Stomach (tissue), 4 donors: ENCODE measurements at regions not wholly inside any gene's neighbourhood (a gene's known extent, or its start where the extent isn't known, plus 50 kb on each side); places are given as distances from the start of the nearest gene placed in this dataset.

Source experiments
- CTCF ChIP-seq, 7 experiments: fragments of 450-650 bp in 4 of 7; fragments of 200-600 bp in 3 of 7; sonication (generic) in 3 of 7; IDR thresholded peaks; one replicate each; pipeline ENCODE4 v1.5.1; 2016 to 2019; ENCODE audit warnings: antibody characterized with exemption in 7 of 7, control low read depth in 2 of 7, mild to moderate bottlenecking in 1 of 7
- POLR2A ChIP-seq, 4 donors: fragments of 450-650 bp; IDR thresholded peaks; one replicate each; pipeline ENCODE4 v1.6.1; 2016; ENCODE audit warnings: antibody characterized with exemption in 4 of 4, control low read depth in 2 of 4, mild to moderate bottlenecking in 1 of 4, moderate library complexity in 1 of 4
- POLR2AphosphoS5 ChIP-seq, 3 donors: sonication (generic); formaldehyde crosslinking; IDR thresholded peaks; one replicate each; pipeline ENCODE4 v1.6.1; 2016; ENCODE audit warnings: antibody characterized with exemption in 3 of 3

- TF ChIP-seq POLR2AphosphoS5 (IDR thresholded peaks at IDR 0.05): no peak
- TF ChIP-seq CTCF (IDR thresholded peaks at IDR 0.05): no peak
- no peak for TF ChIP-seq POLR2A (IDR thresholded peaks at IDR 0.05)
Measured at GRCh38 chr13:105395041-105395440, 1140.4 kb downstream of the EFNB2 start.
